ENCODE measurements at regions not wholly inside any gene's neighbourhood (a gene's known extent, or its start where the extent isn't known, plus 50 kb on each side); places are given as distances from the start of the nearest gene placed in this dataset.
"Not testable (repeated sequence)": the region's sequence is repeated elsewhere in the genome, so short reads cannot be mapped to it uniquely, and the experiment has no call there.

GRCh38 chr3:5768281-5768945 lies 580.9 kb downstream of the EDEM1 start:
- Histone ChIP-seq H3K27me3 (ENCODE audit: insufficient read depth, low read length) (no peaks in the 10 kb centered on the region), H3K36me3 (ENCODE audit: insufficient read depth, low read length) (no peaks in the 10 kb centered on the region), H3K27ac (ENCODE audit: low read depth, low read length) (no peak overlapping the region), H3K9me3 (ENCODE audit: control insufficient read depth in 1 of 2, low read length in 2 of 2) (no peaks in the 10 kb centered on the region), H3K4me1 (ENCODE audit: insufficient read depth, low read length) (no peaks in the 10 kb centered on the region), H3K4me3 (ENCODE audit: low read length in 2 of 2) (no peak overlapping the region)
- Mint-ChIP-seq H3K27me3 (no peaks in the 10 kb centered on the region), H3K9me3 (peaks cover 0 to 5% (median 0%) of the 10 kb centered on the region in 8 donors), H3K4me1 (peaks cover 0 to 2% (median 0%) of the 10 kb centered on the region in 4 donors), H3K4me3 (no peak overlapping the region), H3K36me3 (no peaks in the 10 kb centered on the region), H3K27ac (no peak overlapping the region)
- no peak for DNase-seq
- POLR2A ChIA-PET (ENCODE audit: partially characterized antibody), result no interaction called here
- CTCF ChIA-PET (ENCODE audit: partially characterized antibody), result interaction anchor here (0.5 to 1.4 kb wide), 3 partner anchors 8 to 42 kb away, joined by 3 to 5 read pairs (median 4); no protein-coding TSS in a partner anchor
- intact Hi-C loops (cut with micrococcal nuclease), result no loop called here

- H3K27me3 Mint-ChIP-seq, result no peaks in the 10 kb centered on the region
- Histone ChIP-seq H3K27ac (ENCODE audit: low read depth, low read length) (no peak overlapping the region), H3K27me3 (ENCODE audit: insufficient read depth, low read length) (no peaks in the 10 kb centered on the region), H3K4me3 (ENCODE audit: low read length in 2 of 2) (no peak overlapping the region), H3K4me1 (ENCODE audit: insufficient read depth, low read length) (no peaks in the 10 kb centered on the region), H3K36me3 (ENCODE audit: insufficient read depth, low read length) (no peaks in the 10 kb centered on the region), H3K9me3 (ENCODE audit: control insufficient read depth in 1 of 2, low read length in 2 of 2) (no peaks in the 10 kb centered on the region)
- CTCF ChIA-PET (ENCODE audit: partially characterized antibody), result interaction anchor here (1.4 kb wide), 1 partner anchor 9 kb away, joined by 5 read pairs; no protein-coding TSS in a partner anchor
- peaks cover 0 to 8% (median 2%) of the 10 kb centered on the region in 8 donors for H3K9me3 Mint-ChIP-seq
- H3K27ac Mint-ChIP-seq, result no peak overlapping the region
- DNase-seq, result no peak
- intact Hi-C loops (cut with micrococcal nuclease), result no loop called here
- no peak overlapping the region for H3K4me3 Mint-ChIP-seq
- peaks cover 0 to 2% (median 0%) of the 10 kb centered on the region in 4 donors for H3K4me1 Mint-ChIP-seq
- no peaks in the 10 kb centered on the region for H3K36me3 Mint-ChIP-seq
- POLR2A ChIA-PET (ENCODE audit: partially characterized antibody), result no interaction called here
Measured at GRCh38 chr3:5769825-5770224, 582.3 kb downstream of the EDEM1 start.

- Histone ChIP-seq H3K4me1 (ENCODE audit: insufficient read depth, low read length) (no peaks in the 10 kb centered on the region), H3K27ac (ENCODE audit: low read depth, low read length) (no peak overlapping the region), H3K27me3 (ENCODE audit: insufficient read depth, low read length) (no peaks in the 10 kb centered on the region), H3K9me3 (ENCODE audit: control insufficient read depth in 1 of 2, low read length in 2 of 2) (no peaks in the 10 kb centered on the region), H3K4me3 (ENCODE audit: low read length in 2 of 2) (no peak overlapping the region), H3K36me3 (ENCODE audit: insufficient read depth, low read length) (no peaks in the 10 kb centered on the region)
- intact Hi-C loops (cut with micrococcal nuclease), result no loop called here
- ChIA-PET POLR2A (ENCODE audit: partially characterized antibody) (no interaction called here), CTCF (ENCODE audit: partially characterized antibody) (no interaction called here)
- Mint-ChIP-seq H3K4me1 (no peaks in the 10 kb centered on the region), H3K36me3 (no peaks in the 10 kb centered on the region), H3K4me3 (no peak overlapping the region), H3K9me3 (peaks cover 0 to 19% (median 4%) of the 10 kb centered on the region in 8 donors), H3K27ac (no peak overlapping the region), H3K27me3 (no peaks in the 10 kb centered on the region)
- no peak for DNase-seq
Measured at GRCh38 chr3:5774337-5774736, 586.8 kb downstream of the EDEM1 start.

GRCh38 chr3:5775100-5775499 lies 587.6 kb downstream of the EDEM1 start:
- H3K27me3 ChIP-seq (ENCODE audit: insufficient read depth, low read length); H3K27ac Mint-ChIP-seq; H3K27ac ChIP-seq (ENCODE audit: low read depth, low read length); intact Hi-C loops (cut with micrococcal nuclease); H3K36me3 ChIP-seq (ENCODE audit: insufficient read depth, low read length); H3K36me3 Mint-ChIP-seq; POLR2A ChIA-PET (ENCODE audit: partially characterized antibody); H3K4me1 ChIP-seq (ENCODE audit: insufficient read depth, low read length); H3K9me3 ChIP-seq (ENCODE audit: control insufficient read depth in 1 of 2, low read length in 2 of 2); DNase-seq; H3K4me1 Mint-ChIP-seq; H3K4me3 ChIP-seq (ENCODE audit: low read length in 2 of 2); H3K27me3 Mint-ChIP-seq; CTCF ChIA-PET (ENCODE audit: partially characterized antibody); H3K4me3 Mint-ChIP-seq: not testable (repeated sequence)
- peaks cover 0 to 20% (median 4%) of the 10 kb centered on the region in 8 donors for H3K9me3 Mint-ChIP-seq

- Mint-ChIP-seq H3K9me3 (peaks cover 0 to 7% (median 4%) of the 10 kb centered on the region in 8 donors), H3K4me1 (no peaks in the 10 kb centered on the region), H3K4me3 (no peak overlapping the region), H3K27ac (no peak overlapping the region), H3K36me3 (no peaks in the 10 kb centered on the region), H3K27me3 (no peaks in the 10 kb centered on the region)
- no peaks in the 10 kb centered on the region for H3K9me3 ChIP-seq (ENCODE audit: control insufficient read depth in 1 of 2, low read length in 2 of 2)
- intact Hi-C loops (cut with micrococcal nuclease), result no loop called here
- no peak overlapping the region for H3K27ac ChIP-seq (ENCODE audit: low read depth, low read length)
- H3K27me3 ChIP-seq (ENCODE audit: insufficient read depth, low read length), result no peaks in the 10 kb centered on the region
- ChIA-PET CTCF (ENCODE audit: partially characterized antibody) (no interaction called here), POLR2A (ENCODE audit: partially characterized antibody) (no interaction called here)
- no peak for DNase-seq
- no peak overlapping the region for H3K4me3 ChIP-seq (ENCODE audit: low read length in 2 of 2)
- no peaks in the 10 kb centered on the region for H3K4me1 ChIP-seq (ENCODE audit: insufficient read depth, low read length)
- H3K36me3 ChIP-seq (ENCODE audit: insufficient read depth, low read length), result no peaks in the 10 kb centered on the region
Measured at GRCh38 chr3:5784690-5785089, 597.2 kb downstream of the EDEM1 start.

- intact Hi-C loops (cut with micrococcal nuclease), result no loop called here
- Mint-ChIP-seq H3K4me3 (no peak overlapping the region), H3K27ac (no peak overlapping the region), H3K9me3 (peaks cover 0 to 7% (median 2%) of the 10 kb centered on the region in 8 donors), H3K36me3 (no peaks in the 10 kb centered on the region), H3K4me1 (no peaks in the 10 kb centered on the region), H3K27me3 (no peaks in the 10 kb centered on the region)
- H3K27me3 ChIP-seq (ENCODE audit: insufficient read depth, low read length), result no peaks in the 10 kb centered on the region
- CTCF ChIA-PET (ENCODE audit: partially characterized antibody), result no interaction called here
- no peaks in the 10 kb centered on the region for H3K4me1 ChIP-seq (ENCODE audit: insufficient read depth, low read length)
- no peak for DNase-seq
- POLR2A ChIA-PET (ENCODE audit: partially characterized antibody), result no interaction called here
- H3K27ac ChIP-seq (ENCODE audit: low read depth, low read length), result no peak overlapping the region
- H3K9me3 ChIP-seq (ENCODE audit: control insufficient read depth in 1 of 2, low read length in 2 of 2), result no peaks in the 10 kb centered on the region
- H3K36me3 ChIP-seq (ENCODE audit: insufficient read depth, low read length), result no peaks in the 10 kb centered on the region
- H3K4me3 ChIP-seq (ENCODE audit: low read length in 2 of 2), result no peak overlapping the region
Measured at GRCh38 chr3:5787861-5788488, 600.5 kb downstream of the EDEM1 start.

- no peak overlapping the region for H3K4me3 ChIP-seq (ENCODE audit: low read length in 2 of 2)
- no peaks in the 10 kb centered on the region for H3K27me3 ChIP-seq (ENCODE audit: insufficient read depth, low read length)
- no peak overlapping the region for H3K4me3 Mint-ChIP-seq
- H3K4me1 Mint-ChIP-seq, result no peaks in the 10 kb centered on the region
- no peak overlapping the region for H3K27ac ChIP-seq (ENCODE audit: low read depth, low read length)
- no peaks in the 10 kb centered on the region for H3K4me1 ChIP-seq (ENCODE audit: insufficient read depth, low read length)
- CTCF ChIA-PET (ENCODE audit: partially characterized antibody), result no interaction called here
- POLR2A ChIA-PET (ENCODE audit: partially characterized antibody), result no interaction called here
- no peaks in the 10 kb centered on the region for H3K36me3 ChIP-seq (ENCODE audit: insufficient read depth, low read length)
- no peaks in the 10 kb centered on the region for H3K27me3 Mint-ChIP-seq
- no peaks in the 10 kb centered on the region for H3K9me3 ChIP-seq (ENCODE audit: control insufficient read depth in 1 of 2, low read length in 2 of 2)
- peaks cover 0 to 7% (median 2%) of the 10 kb centered on the region in 8 donors for H3K9me3 Mint-ChIP-seq
- no peaks in the 10 kb centered on the region for H3K36me3 Mint-ChIP-seq
- intact Hi-C loops (cut with micrococcal nuclease), result no loop called here
- H3K27ac Mint-ChIP-seq, result no peak overlapping the region
- DNase-seq, result no peak
Measured at GRCh38 chr3:5788496-5788895, 601.0 kb downstream of the EDEM1 start.

Measured in CD4-positive, alpha-beta memory T cell (primary cell).